Endodermal cell (in vitro differentiated cells): ENCODE measurements at regions not wholly inside any gene's neighbourhood (a gene's known extent, or its start where the extent isn't known, plus 50 kb on each side); places are given as distances from the start of the nearest gene placed in this dataset.

Source experiments
- DNase-seq: peaks from one replicate; pipeline ENCODE4 v3.0.0-alpha.2; 2017
- H3K27ac ChIP-seq: 2 replicates; pipeline ENCODE4 v1.5.1; 2013; ENCODE audit warnings: mild to moderate bottlenecking, low read depth, low read length, moderate library complexity
- H3K27me3 ChIP-seq: 2 replicates; pipeline ENCODE4 v1.6.1; 2013; ENCODE audit warnings: mild to moderate bottlenecking, low read length, moderate library complexity; ENCODE audit not compliant: insufficient read depth, control insufficient read depth, poor library complexity, severe bottlenecking
- H3K36me3 ChIP-seq: 2 replicates; pipeline ENCODE4 v1.7.0; 2013; ENCODE audit warnings: mild to moderate bottlenecking, low read length, moderate library complexity; ENCODE audit not compliant: control insufficient read depth, insufficient read depth
- H3K4me1 ChIP-seq: one replicate; pipeline ENCODE4 v1.7.0; 2013; ENCODE audit warnings: low read length; ENCODE audit not compliant: control insufficient read depth, insufficient read depth
- H3K4me3 ChIP-seq: 2 replicates; pipeline ENCODE4 v1.5.1; 2013; ENCODE audit warnings: mild to moderate bottlenecking, low read length, moderate library complexity
- H3K9ac ChIP-seq: 2 replicates; pipeline ENCODE4 v1.6.1; 2013; ENCODE audit warnings: mild to moderate bottlenecking, low read length, moderate library complexity; ENCODE audit not compliant: poor library complexity, severe bottlenecking; ENCODE audit errors: extremely low read depth
- H3K9me3 ChIP-seq: 2 replicates; pipeline ENCODE4 v1.6.1; 2013; ENCODE audit warnings: mild to moderate bottlenecking, low read length, moderate library complexity; ENCODE audit not compliant: control insufficient read depth
- H3K27ac Mint-ChIP-seq: 2 replicates; pipeline ENCODE4 v1.8.0; 2020; ENCODE audit warnings: mixed read lengths
- H3K27me3 Mint-ChIP-seq: 2 replicates; pipeline ENCODE4 v1.8.0; 2021; ENCODE audit warnings: mild to moderate bottlenecking, mixed read lengths; ENCODE audit not compliant: insufficient read depth
- H3K36me3 Mint-ChIP-seq: 2 replicates; pipeline ENCODE4 v1.8.0; 2020; ENCODE audit warnings: low read depth, mixed read lengths
- H3K4me1 Mint-ChIP-seq: 2 replicates; pipeline ENCODE4 v1.8.0; 2020; ENCODE audit warnings: mixed read lengths
- H3K4me3 Mint-ChIP-seq: 2 replicates; pipeline ENCODE4 v1.8.0; 2020; ENCODE audit warnings: mild to moderate bottlenecking, moderate library complexity, mixed read lengths
- H3K9me3 Mint-ChIP-seq: 2 replicates; pipeline ENCODE4 v1.8.0; 2020; ENCODE audit warnings: mild to moderate bottlenecking, mixed read lengths
- WGBS, 2 experiments: methylation state at CpG; one replicate each; pipeline versions ENCODE4 v1.1.5 to v1.1.7; 2013; ENCODE audit warnings: missing lambda C conversion rate in 2 of 2, mixed read lengths in 1 of 2; ENCODE audit not compliant: insufficient coverage in 1 of 2, insufficient read length in 1 of 2; 5-methylcytosine and 5-hydroxymethylcytosine counted together
- TF ChIP-seq, protein P1 (sequence below): fragments of 200-600 bp; sonication (generic); conservative IDR thresholded peaks from 2 replicates; pipeline ENCODE4 v1.5.0; 2021; ENCODE audit warnings: antibody characterized with exemption, mild to moderate bottlenecking

DNA sequence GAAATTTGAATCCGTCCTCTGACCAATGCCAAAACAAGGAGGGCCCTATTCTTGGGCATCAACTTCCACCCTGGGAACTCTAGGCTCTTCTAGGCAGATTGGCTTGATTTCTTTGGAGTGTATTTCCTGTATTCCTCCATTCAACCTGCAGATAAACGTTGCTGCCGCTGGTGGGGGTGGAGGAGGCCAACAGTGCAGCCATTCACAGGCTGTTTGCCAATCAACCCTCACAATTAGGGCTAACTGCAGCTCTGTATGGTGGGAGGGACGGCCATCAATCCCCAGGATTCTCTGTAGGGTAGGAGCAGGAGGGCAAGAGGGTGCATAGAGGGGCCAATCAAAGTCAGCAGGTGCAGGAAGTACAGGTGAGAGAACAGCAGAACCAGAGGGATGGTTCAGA lies 273.1 kb upstream of the PROX1 start:
- Mint-ChIP-seq H3K36me3 (no peaks in the 10 kb centered on the region), H3K27me3 (peaks cover 2% of the 10 kb centered on the region), H3K27ac (no peak overlapping the region), H3K9me3 (no peaks in the 10 kb centered on the region), H3K4me1 (peaks cover 9% of the 10 kb centered on the region), H3K4me3 (no peak overlapping the region)
- WGBS, 2 experiments, result 57 to 80% methylated on average over 1 to 4 of the region's 4 CpGs
- Histone ChIP-seq H3K27ac (no peak overlapping the region), H3K9me3 (no peaks in the 10 kb centered on the region), H3K4me3 (no peak overlapping the region), H3K36me3 (no peaks in the 10 kb centered on the region), H3K9ac (no peak overlapping the region), H3K4me1 (no peaks in the 10 kb centered on the region), H3K27me3 (no peaks in the 10 kb centered on the region)
- TF ChIP-seq, protein P1, sequence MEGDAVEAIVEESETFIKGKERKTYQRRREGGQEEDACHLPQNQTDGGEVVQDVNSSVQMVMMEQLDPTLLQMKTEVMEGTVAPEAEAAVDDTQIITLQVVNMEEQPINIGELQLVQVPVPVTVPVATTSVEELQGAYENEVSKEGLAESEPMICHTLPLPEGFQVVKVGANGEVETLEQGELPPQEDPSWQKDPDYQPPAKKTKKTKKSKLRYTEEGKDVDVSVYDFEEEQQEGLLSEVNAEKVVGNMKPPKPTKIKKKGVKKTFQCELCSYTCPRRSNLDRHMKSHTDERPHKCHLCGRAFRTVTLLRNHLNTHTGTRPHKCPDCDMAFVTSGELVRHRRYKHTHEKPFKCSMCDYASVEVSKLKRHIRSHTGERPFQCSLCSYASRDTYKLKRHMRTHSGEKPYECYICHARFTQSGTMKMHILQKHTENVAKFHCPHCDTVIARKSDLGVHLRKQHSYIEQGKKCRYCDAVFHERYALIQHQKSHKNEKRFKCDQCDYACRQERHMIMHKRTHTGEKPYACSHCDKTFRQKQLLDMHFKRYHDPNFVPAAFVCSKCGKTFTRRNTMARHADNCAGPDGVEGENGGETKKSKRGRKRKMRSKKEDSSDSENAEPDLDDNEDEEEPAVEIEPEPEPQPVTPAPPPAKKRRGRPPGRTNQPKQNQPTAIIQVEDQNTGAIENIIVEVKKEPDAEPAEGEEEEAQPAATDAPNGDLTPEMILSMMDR, result no peak
- peak; percentile 74 for DNase-seq

DNA sequence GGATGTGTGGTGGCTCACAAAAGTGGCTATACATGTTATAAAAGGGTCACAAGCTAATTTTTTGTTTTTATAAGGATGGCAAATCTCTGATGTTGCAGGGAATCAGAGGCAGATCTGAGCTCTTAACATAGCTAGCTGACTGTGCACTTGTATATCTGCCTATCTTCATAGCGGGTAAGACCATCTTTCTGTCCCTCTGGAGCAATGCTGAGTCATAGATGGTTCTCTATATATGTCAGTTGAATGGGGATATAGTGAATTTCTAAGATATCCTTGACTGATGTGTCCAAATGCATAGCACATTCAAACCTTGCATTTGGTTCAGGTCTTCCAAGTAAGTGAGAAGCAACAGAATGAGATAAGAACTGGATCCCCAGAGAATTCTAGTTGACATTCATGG lies 272.6 kb upstream of the PROX1 start:
- H3K27me3 ChIP-seq, result no peaks in the 10 kb centered on the region
- no peak overlapping the region for H3K27ac ChIP-seq
- Mint-ChIP-seq H3K36me3 (no peaks in the 10 kb centered on the region), H3K27me3 (peaks cover 2% of the 10 kb centered on the region), H3K4me3 (no peak overlapping the region), H3K27ac (no peak overlapping the region), H3K4me1 (peaks cover 9% of the 10 kb centered on the region), H3K9me3 (no peaks in the 10 kb centered on the region)
- H3K36me3 ChIP-seq, result no peaks in the 10 kb centered on the region
- TF ChIP-seq, protein P1, result no peak
- H3K9ac ChIP-seq, result no peak overlapping the region
- no peak for DNase-seq
- no peaks in the 10 kb centered on the region for H3K4me1 ChIP-seq
- WGBS, 2 experiments, result 92 to 100% methylated on average over 1 of the region's 1 CpG
- H3K4me3 ChIP-seq, result no peak overlapping the region
- H3K9me3 ChIP-seq, result no peaks in the 10 kb centered on the region

DNA sequence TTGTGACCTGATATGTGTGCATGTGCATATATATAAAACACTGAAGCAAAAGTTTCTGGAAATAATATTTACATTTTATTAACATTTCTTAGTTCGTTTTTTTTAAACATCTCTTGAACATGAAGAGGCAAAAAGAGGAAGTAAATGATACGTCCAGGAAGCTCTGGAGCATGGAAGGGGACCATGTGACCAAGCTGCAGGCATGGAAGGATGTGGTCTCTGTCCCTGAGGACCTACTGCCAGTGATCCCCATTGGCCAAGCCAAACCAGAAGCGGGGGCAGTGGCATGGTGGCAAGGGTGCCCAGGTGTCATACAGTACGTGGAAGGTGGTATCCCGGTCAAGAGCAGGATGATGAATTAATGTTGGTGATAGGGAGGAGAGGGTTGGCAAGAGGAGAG lies 268.3 kb upstream of the PROX1 start:
- no peaks in the 10 kb centered on the region for H3K27me3 ChIP-seq
- H3K36me3 ChIP-seq, result no peaks in the 10 kb centered on the region
- WGBS, 2 experiments, result 93 to 97% methylated on average over 3 to 5 of the region's 5 CpGs
- H3K4me1 ChIP-seq, result no peaks in the 10 kb centered on the region
- no peaks in the 10 kb centered on the region for H3K9me3 Mint-ChIP-seq
- no peaks in the 10 kb centered on the region for H3K27me3 Mint-ChIP-seq
- no peak overlapping the region for H3K4me3 ChIP-seq
- no peak overlapping the region for H3K4me3 Mint-ChIP-seq
- peaks cover 6% of the 10 kb centered on the region for H3K4me1 Mint-ChIP-seq
- TF ChIP-seq, protein P1, result no peak
- H3K27ac ChIP-seq, result no peak overlapping the region
- no peaks in the 10 kb centered on the region for H3K9me3 ChIP-seq
- H3K9ac ChIP-seq, result no peak overlapping the region
- H3K27ac Mint-ChIP-seq, result no peak overlapping the region
- no peak for DNase-seq
- no peaks in the 10 kb centered on the region for H3K36me3 Mint-ChIP-seq
